Kidney epithelial cell (primary cell): ENCODE measurements at regions not wholly inside any gene's neighbourhood (a gene's known extent, or its start where the extent isn't known, plus 50 kb on each side); places are given as distances from the start of the nearest gene placed in this dataset.
A peak's percentile ranks its signal among the peaks of the same experiment; 100 is the strongest.

ENCODE experiments used
- DNase-seq: peaks from one replicate; pipeline ENCODE4 v3.0.0-alpha.2; 2010; ENCODE audit warnings: low read depth
- H3K27me3 ChIP-seq: 2 replicates; pipeline ENCODE4 v1.6.0; 2011; ENCODE audit warnings: low read length; ENCODE audit not compliant: control insufficient read depth, insufficient read depth
- H3K36me3 ChIP-seq: 2 replicates; pipeline ENCODE4 v1.5.1; 2011; ENCODE audit warnings: low read length; ENCODE audit not compliant: control insufficient read depth, insufficient read depth
- H3K4me3 ChIP-seq: 2 replicates; pipeline ENCODE4 v1.5.1; 2011; ENCODE audit warnings: low read depth, mild to moderate bottlenecking, control low read depth, low read length
- TF ChIP-seq, protein P1 (sequence below): IDR thresholded peaks from 2 replicates; pipeline ENCODE4 v1.5.1; 2011; ENCODE audit warnings: mild to moderate bottlenecking, moderate library complexity, low read length, control low read depth, inconsistent platforms; ENCODE audit not compliant: insufficient read depth, poor library complexity, severe bottlenecking

DNA sequence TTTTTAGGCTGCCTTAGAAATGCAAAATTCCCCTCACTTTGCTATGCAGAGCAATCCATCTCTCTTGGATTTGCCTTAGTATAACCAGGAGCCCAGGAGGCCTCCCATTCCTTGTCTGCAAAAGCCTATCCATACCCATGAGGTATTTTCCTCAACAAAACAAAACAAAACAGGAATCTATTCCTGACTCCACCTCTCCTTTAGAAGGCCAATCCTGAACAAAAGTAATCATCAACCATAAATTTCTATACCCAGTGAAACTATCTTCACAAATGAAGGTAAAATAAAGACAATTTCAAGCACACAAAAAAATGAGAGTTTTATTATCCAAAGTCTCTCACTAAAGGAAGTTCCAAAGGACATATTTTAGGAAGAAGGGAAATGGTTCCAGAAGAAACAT is 365.7 kb downstream of the KCNRG start:
- DNase-seq: no peak
- TF ChIP-seq, protein P1, sequence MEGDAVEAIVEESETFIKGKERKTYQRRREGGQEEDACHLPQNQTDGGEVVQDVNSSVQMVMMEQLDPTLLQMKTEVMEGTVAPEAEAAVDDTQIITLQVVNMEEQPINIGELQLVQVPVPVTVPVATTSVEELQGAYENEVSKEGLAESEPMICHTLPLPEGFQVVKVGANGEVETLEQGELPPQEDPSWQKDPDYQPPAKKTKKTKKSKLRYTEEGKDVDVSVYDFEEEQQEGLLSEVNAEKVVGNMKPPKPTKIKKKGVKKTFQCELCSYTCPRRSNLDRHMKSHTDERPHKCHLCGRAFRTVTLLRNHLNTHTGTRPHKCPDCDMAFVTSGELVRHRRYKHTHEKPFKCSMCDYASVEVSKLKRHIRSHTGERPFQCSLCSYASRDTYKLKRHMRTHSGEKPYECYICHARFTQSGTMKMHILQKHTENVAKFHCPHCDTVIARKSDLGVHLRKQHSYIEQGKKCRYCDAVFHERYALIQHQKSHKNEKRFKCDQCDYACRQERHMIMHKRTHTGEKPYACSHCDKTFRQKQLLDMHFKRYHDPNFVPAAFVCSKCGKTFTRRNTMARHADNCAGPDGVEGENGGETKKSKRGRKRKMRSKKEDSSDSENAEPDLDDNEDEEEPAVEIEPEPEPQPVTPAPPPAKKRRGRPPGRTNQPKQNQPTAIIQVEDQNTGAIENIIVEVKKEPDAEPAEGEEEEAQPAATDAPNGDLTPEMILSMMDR: no peak
- Histone ChIP-seq H3K36me3 (no peaks in the 10 kb centered on the region), H3K27me3 (no peaks in the 10 kb centered on the region), H3K4me3 (no peak overlapping the region)

DNA sequence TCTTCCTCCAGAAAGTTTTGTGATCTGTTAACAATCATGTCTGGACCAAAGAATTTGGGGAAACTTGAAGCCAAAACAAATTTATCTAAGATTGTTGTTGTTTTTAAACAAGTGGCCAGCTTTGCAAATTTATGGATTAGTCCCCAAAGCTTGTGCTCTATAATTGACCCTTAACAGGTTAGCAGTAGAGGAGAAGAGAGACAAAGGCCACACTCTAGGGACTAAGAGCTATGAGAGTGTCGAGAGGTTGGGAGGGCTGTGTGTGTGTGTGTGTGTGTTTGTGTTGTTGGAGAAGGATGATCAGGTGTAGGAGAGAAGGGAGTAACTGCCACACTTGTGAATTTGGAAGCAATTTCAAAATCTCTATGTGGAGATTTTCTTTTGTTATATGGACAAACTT is 367.3 kb downstream of the KCNRG start:
- Histone ChIP-seq H3K4me3 (no peak overlapping the region), H3K27me3 (no peaks in the 10 kb centered on the region), H3K36me3 (no peaks in the 10 kb centered on the region)
- no peak for DNase-seq
- TF ChIP-seq, protein P1: no peak

DNA sequence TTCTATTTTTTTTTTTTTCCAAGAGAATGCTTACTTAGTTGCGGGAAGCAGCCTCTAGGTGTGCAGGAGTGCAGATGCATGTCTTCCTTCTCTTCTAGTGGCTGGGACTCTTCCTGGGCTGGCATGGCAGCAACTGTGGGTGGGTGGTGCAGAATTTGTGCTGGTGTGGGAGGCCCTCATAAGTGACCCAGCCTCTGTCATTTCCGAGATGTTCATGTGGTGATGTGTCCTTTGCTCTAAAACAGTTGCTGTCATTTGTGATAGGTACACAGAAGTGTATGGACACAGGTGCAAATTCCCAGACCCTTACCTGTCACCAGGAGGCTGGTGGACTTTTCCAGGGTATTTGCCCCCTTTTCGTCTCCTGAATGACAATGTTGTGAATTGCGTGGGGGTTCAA is 367.7 kb downstream of the KCNRG start:
- H3K4me3 ChIP-seq: no peak overlapping the region
- H3K27me3 ChIP-seq: no peaks in the 10 kb centered on the region
- no peaks in the 10 kb centered on the region for H3K36me3 ChIP-seq
- TF ChIP-seq, protein P1: no peak
- DNase-seq: no peak

DNA sequence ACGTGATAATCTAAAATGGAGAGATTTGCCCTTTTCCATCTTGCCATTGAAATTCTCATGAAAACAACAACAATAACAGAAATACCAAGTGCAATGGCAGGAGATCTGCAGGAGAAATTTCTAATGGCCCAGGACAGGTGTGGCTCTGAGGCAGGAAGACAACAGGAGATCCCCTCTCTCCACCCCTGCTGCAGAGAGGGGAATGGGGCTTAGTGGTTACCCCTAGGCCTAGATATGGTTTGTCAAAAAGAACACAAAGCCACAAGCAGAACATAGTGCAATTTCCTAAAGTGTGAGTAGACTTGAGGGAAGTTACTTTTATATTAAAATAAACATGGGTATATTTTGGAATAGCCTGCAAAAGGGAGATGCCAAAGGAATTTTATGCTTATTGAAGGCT is 369.5 kb downstream of the KCNRG start:
- Histone ChIP-seq H3K36me3 (no peaks in the 10 kb centered on the region), H3K27me3 (no peaks in the 10 kb centered on the region), H3K4me3 (no peak overlapping the region)
- TF ChIP-seq, protein P1: no peak
- no peak for DNase-seq

DNA sequence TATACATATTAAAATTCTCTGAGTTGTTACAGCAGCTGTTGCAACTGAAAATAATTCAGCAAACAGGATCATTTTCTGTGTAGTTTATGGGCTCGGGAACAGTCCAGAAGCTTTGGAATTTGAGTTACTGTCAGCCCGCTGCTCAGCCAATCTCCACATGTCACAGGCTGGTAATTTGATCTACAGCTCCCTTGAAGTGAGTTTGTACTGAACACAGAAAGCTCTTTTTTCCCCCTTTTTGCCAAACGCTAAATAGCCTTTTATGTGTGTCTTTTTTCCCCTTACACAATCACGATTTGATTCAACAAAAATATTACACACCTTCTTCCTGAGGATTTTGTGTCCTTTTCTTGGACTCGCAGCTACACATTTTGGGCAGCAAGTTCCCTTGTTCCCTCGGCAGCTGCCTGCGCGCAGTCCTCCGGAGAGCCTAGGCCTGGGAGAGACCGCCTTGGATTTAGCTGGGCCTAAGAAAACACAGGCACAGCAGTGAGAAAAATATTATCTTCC is 371.4 kb downstream of the KCNRG start:
- Histone ChIP-seq H3K27me3 (no peaks in the 10 kb centered on the region), H3K36me3 (no peaks in the 10 kb centered on the region), H3K4me3 (no peak overlapping the region)
- DNase-seq: no peak
- TF ChIP-seq, protein P1: no peak

DNA sequence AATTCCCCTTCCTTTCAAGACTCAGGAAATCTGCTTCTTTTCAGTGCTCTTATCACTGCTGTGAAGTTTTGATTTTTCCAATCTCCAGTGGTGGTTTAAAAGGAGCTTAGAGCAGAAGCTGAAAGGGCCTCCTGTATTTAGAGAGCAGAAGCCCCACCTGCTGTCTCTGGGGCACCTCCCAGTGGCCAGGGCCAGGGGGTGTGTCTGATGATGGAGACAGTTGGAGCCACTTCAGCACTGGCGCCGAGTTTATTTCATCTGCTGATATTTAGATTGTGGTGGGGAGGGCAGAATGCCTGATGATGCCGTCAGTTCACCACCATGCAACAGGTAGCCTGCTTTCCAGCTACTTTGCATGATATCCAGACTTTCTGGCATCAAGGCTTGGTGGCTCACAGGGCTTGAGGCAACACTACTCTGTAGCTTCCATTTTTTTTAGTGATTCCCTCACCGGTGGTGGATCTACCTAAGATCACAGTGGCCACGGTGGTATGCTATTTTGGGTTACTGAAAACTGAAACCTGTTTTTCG is 371.9 kb downstream of the KCNRG start:
- Histone ChIP-seq H3K4me3 (no peak overlapping the region), H3K27me3 (no peaks in the 10 kb centered on the region), H3K36me3 (no peaks in the 10 kb centered on the region)
- TF ChIP-seq, protein P1: peak; percentile 37
- DNase-seq: no peak
